HG02571 (cell line): ENCODE measurements at regions not wholly inside any gene's neighbourhood (a gene's known extent, or its start where the extent isn't known, plus 50 kb on each side); places are given as distances from the start of the nearest gene placed in this dataset.
"Not testable (repeated sequence)": the region's sequence is repeated elsewhere in the genome, so short reads cannot be mapped to it uniquely, and the experiment has no call there.

Experiments
- ATAC-seq: cut with Tn5 transposase; IDR thresholded peaks from one replicate; pipeline ENCODE4 v1.9.1; 2021; ENCODE audit warnings: mild to moderate bottlenecking, moderate library complexity; ENCODE audit not compliant: unreplicated experiment

- no peak for ATAC-seq
Observed at GRCh38 chr10:55782181-55782580, 578.9 kb downstream of the ZWINT start.

GRCh38 chr10:55766212-55766611 is 594.8 kb downstream of the ZWINT start:
- ATAC-seq: no peak

- no peak for ATAC-seq
Observed at GRCh38 chr10:55750458-55750857, 610.6 kb downstream of the ZWINT start.

- no peak for ATAC-seq
Observed at GRCh38 chr10:55747244-55747643, 613.8 kb downstream of the ZWINT start.

GRCh38 chr10:55746002-55746401 is 615.1 kb downstream of the ZWINT start:
- no peak for ATAC-seq

GRCh38 chr10:55742487-55742886 is 618.6 kb downstream of the ZWINT start:
- no peak for ATAC-seq

- ATAC-seq: peak; percentile 60
Observed at GRCh38 chr10:55740767-55741166, 620.3 kb downstream of the ZWINT start.

- ATAC-seq: no peak
Observed at GRCh38 chr10:55740110-55740509, 620.9 kb downstream of the ZWINT start.

GRCh38 chr10:55734112-55734511 is 626.9 kb downstream of the ZWINT start:
- no peak for ATAC-seq

- no peak for ATAC-seq
Observed at GRCh38 chr10:55704950-55705349, 656.1 kb downstream of the ZWINT start.

GRCh38 chr10:55668326-55668922 is 692.6 kb downstream of the ZWINT start:
- no peak for ATAC-seq

GRCh38 chr10:55653531-55653930 is 707.5 kb downstream of the ZWINT start:
- no peak for ATAC-seq

GRCh38 chr10:55641601-55642000 is 719.5 kb downstream of the ZWINT start:
- no peak for ATAC-seq

- ATAC-seq: no peak
Observed at GRCh38 chr10:55631071-55631654, 729.9 kb downstream of the ZWINT start.

GRCh38 chr10:55630491-55631056 is 730.5 kb downstream of the ZWINT start:
- ATAC-seq: no peak

- ATAC-seq: no peak
Observed at GRCh38 chr10:55629793-55630490, 731.1 kb downstream of the ZWINT start.

- no peak for ATAC-seq
Observed at GRCh38 chr10:55628260-55628701, 732.8 kb downstream of the ZWINT start.

GRCh38 chr10:55627501-55628051 is 733.5 kb downstream of the ZWINT start:
- ATAC-seq: no peak

- not testable (repeated sequence) for ATAC-seq
Observed at GRCh38 chr10:55601690-55602478, 759.2 kb downstream of the ZWINT start.

- ATAC-seq: no peak
Observed at GRCh38 chr10:55551603-55552002, 750.6 kb upstream of the PCDH15 start.

GRCh38 chr10:55550236-55550635 is 749.2 kb upstream of the PCDH15 start:
- no peak for ATAC-seq
